ENCODE measurements at regions not wholly inside any gene's neighbourhood (a gene's known extent, or its start where the extent isn't known, plus 50 kb on each side); places are given as distances from the start of the nearest gene placed in this dataset.

DNA sequence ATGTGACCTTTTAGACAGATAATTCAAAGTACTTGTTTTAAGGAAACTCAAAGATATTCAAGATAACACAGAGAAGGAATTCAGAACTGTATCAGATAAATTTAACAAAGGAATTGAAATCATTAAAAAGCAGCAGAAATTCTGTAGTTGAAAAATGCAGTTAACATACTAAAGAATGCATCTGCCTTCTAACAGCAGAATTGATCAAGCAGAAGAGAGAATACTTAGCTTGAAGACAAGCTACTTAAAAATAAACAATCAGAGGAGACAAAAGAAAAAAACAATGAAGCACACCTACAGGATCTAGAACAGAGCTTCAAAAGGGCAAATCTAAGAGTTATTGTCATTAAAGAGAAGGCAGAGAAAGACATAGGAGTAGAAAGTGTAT is 123.0 kb upstream of the TET2 start:
- TF ChIP-seq CTCF (IDR thresholded peaks at IDR 0.05) = no peak

GRCh38 chr4:105025263-105026017 is 121.2 kb upstream of the TET2 start:
- TF ChIP-seq CTCF (IDR thresholded peaks at IDR 0.05) = no peak

DNA sequence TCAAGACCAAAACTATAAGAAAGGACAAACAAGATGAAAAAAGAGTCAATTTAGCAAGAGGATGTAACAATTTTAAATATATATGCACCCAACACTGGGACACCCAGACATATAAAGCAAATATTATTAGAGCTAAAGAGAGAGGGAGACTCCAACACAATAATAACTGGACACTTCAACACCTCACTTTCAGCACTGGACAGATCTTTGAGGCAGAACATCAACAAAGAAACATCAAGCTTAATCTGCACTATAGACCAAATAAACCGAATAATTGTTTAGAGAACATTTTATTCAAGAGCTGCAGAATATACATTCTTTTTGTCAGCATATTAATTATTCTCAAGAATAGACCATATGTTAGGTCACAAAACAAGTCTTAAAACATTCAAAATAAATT is 109.7 kb upstream of the TET2 start:
- no peak for TF ChIP-seq CTCF (IDR thresholded peaks at IDR 0.05)

DNA sequence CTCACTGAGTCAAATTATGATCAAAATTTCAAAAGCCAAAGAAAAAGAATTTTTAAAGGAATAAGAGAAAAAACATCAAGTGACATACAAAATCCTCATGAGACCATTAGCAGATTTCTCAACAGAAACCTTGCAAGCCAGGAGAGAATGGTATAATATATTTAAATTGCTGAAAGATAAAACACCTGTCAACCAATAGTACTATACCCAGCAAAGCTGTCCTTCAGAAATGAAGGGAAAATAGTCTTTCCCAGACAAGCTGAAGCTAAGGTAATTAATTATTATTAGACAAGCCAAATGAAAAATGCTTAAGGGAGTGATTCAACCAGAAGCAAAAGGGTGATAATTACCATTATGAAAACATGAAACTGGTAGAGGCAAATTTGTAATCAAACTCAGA is 104.2 kb upstream of the TET2 start:
- TF ChIP-seq CTCF (IDR thresholded peaks at IDR 0.05) = no peak

DNA sequence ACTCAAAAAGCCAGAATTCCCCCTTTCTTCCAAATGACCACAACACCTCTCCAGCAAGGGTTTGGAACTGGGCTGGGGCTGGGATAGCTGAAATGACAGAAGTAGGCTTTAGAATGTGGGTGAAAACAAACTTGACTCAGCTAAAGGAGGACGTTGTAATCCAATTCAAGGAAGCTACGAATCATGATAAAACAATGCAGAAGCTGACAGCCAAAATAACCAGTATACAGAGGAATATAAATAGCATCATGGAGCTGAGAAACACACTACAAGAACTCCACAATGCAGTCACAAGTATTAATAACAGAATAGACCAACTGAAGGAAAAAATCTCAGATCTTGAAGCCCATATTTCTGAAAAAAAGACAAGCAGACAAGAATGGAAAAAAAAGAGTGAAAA is 95.8 kb upstream of the TET2 start:
- TF ChIP-seq CTCF (IDR thresholded peaks at IDR 0.05) = no peak

GRCh38 chr4:105057370-105058105 is 89.1 kb upstream of the TET2 start:
- no peak for TF ChIP-seq CTCF (IDR thresholded peaks at IDR 0.05)

DNA sequence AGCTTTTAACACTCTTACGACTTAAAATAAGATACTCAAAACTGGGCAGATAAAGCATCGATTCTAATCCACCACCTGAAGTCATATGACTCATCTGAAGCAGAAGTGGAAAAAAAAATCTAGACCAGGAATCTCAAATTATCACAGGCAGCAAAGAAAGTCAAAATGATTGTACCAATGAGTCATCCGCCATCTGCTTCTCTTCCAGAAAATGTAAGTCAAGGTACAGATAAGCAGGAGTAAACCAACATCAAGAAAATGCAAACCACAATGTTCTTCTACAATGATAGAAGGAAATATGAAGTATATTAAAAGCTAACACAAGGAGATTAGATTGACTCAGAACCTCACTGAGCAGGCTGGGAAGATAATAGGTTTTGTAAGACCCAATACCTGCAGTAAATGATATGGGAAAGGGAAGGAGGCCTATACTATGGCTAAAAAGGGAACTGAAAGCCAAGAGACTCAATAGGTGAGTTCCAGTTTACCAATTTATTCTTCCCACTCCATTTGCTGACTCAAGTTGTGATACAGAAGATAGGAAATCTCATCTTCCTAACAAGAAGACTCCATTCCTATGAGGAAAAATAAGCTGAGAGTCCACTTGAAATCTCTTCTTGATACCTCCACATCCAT is 88.4 kb upstream of the TET2 start:
- TF ChIP-seq CTCF (IDR thresholded peaks at IDR 0.05) = no peak
